ENCODE measurements at regions not wholly inside any gene's neighbourhood (a gene's known extent, or its start where the extent isn't known, plus 50 kb on each side); places are given as distances from the start of the nearest gene placed in this dataset.

DNA sequence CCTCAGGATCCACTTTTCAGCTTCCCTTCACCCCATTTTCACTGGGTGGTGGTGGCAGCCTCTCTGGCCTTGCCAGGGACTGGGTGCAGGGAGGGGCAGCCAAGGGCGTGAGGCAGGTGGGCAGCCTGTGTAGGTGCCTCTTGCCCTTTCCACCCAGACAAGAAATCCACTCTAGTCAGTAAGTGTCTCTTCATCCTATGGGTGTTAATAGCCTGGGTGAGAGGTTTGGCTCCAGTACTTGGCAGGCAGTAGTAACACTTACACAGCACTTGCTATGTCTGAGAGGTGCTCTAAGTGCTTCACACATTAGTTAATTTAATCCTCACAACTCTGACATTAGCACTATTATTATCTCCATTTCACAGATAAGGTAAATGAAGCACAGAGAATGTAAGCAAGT, 171.9 kb downstream of the EMP1 start:
- no peak for DNase-seq (ENCODE audit: low read depth)
- TF ChIP-seq, protein P1, sequence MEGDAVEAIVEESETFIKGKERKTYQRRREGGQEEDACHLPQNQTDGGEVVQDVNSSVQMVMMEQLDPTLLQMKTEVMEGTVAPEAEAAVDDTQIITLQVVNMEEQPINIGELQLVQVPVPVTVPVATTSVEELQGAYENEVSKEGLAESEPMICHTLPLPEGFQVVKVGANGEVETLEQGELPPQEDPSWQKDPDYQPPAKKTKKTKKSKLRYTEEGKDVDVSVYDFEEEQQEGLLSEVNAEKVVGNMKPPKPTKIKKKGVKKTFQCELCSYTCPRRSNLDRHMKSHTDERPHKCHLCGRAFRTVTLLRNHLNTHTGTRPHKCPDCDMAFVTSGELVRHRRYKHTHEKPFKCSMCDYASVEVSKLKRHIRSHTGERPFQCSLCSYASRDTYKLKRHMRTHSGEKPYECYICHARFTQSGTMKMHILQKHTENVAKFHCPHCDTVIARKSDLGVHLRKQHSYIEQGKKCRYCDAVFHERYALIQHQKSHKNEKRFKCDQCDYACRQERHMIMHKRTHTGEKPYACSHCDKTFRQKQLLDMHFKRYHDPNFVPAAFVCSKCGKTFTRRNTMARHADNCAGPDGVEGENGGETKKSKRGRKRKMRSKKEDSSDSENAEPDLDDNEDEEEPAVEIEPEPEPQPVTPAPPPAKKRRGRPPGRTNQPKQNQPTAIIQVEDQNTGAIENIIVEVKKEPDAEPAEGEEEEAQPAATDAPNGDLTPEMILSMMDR (conservative IDR thresholded peaks at IDR 0.05; ENCODE audit: low read depth, low read length), result no peak
- H3K4me3 ChIP-seq (ENCODE audit: low read depth, low read length), result no peak overlapping the region

GRCh38 chr12:13367973-13368372, 171.4 kb downstream of the EMP1 start:
- TF ChIP-seq, protein P1 (conservative IDR thresholded peaks at IDR 0.05; ENCODE audit: low read depth, low read length), result no peak
- H3K4me3 ChIP-seq (ENCODE audit: low read depth, low read length), result no peak overlapping the region
- no peak for DNase-seq (ENCODE audit: low read depth)

GRCh38 chr12:13365748-13366366, 169.3 kb downstream of the EMP1 start:
- DNase-seq (ENCODE audit: low read depth), result no peak

DNA sequence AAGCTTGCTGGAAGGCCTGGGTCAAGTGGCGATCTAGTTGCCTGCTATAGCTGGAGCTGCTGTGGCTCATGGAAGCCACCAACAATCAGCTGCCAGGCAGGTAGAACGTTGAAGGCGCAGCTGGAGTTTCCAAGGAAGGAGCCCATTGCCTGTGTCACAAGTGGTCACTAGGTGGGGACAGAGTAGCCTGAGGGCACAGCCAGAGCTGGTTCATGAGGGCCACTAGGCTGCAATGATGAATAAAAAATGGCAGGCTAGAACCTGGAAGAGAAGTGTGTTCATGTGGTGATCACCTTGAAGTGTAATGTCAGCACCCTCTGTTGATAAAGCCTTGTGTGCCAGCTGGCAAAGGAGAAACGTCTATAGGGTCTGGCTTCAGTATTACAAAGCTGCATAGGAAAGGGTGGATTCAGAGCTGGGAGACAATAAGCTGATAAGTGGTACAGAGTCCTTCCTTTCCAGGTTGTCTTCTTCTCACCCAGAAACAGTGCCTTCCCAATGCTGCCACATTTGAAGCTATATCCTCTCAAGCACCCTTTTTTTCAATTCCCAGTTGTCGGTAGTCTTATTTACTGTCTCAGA, 165.8 kb downstream of the EMP1 start:
- TF ChIP-seq, protein P1 (conservative IDR thresholded peaks at IDR 0.05; ENCODE audit: low read depth, low read length), result peak; percentile 94
- no peak overlapping the region for H3K4me3 ChIP-seq (ENCODE audit: low read depth, low read length)
- DNase-seq (ENCODE audit: low read depth), result no peak

More at GRCh38 chr12:13365748-13366366, 169.3 kb downstream of the EMP1 start:
- no peak overlapping the region for H3K4me3 ChIP-seq (ENCODE audit: low read depth, low read length)
- TF ChIP-seq, protein P1 (conservative IDR thresholded peaks at IDR 0.05; ENCODE audit: low read depth, low read length), result no peak

- no peak for DNase-seq (ENCODE audit: low read depth)
- TF ChIP-seq, protein P1 (conservative IDR thresholded peaks at IDR 0.05; ENCODE audit: low read depth, low read length), result no peak
Measured at GRCh38 chr12:13359636-13360035, 163.1 kb downstream of the EMP1 start.

DNA sequence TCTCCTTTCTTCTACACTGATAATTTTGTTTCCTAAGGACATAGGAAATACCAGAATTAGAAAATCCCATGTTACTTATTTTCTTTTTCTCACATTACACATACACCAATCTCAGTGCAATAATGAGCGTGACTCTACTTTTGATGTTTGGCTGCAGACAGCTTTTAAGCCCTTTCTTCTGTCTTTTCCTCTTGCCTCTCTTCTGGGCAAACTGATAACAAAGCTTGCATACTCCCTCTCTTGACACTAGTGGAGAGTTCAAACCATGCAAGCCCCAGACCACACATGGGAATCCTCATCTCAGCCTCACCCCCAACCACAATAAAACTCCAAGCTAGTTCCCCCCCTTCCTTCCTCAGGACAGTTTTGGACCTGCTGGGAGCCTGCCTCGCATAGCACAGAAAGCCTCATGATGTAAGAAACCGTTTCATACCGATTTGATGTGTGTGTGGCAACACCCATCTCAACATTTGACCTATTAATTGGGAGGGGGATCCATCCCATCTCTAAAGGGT, 161.9 kb downstream of the EMP1 start:
- TF ChIP-seq, protein P1 (conservative IDR thresholded peaks at IDR 0.05; ENCODE audit: low read depth, low read length), result no peak
- H3K4me3 ChIP-seq (ENCODE audit: low read depth, low read length), result no peak overlapping the region
- DNase-seq (ENCODE audit: low read depth), result no peak

More at GRCh38 chr12:13359636-13360035, 163.1 kb downstream of the EMP1 start:
- no peak overlapping the region for H3K4me3 ChIP-seq (ENCODE audit: low read depth, low read length)

GRCh38 chr12:13350946-13351345, 154.4 kb downstream of the EMP1 start:
- DNase-seq (ENCODE audit: low read depth), result no peak
- no peak overlapping the region for H3K4me3 ChIP-seq (ENCODE audit: low read depth, low read length)
- TF ChIP-seq, protein P1 (conservative IDR thresholded peaks at IDR 0.05; ENCODE audit: low read depth, low read length), result no peak

Measured in epithelial cell of proximal tubule (primary cell).